NT2/D1 (cell line): ENCODE measurements at regions not wholly inside any gene's neighbourhood (a gene's known extent, or its start where the extent isn't known, plus 50 kb on each side); places are given as distances from the start of the nearest gene placed in this dataset.

Source experiments
- DNase-seq: peaks from one replicate; pipeline ENCODE4 v3.0.0-alpha.2; 2011; ENCODE audit warnings: low read depth, low spot score
- H3K27me3 ChIP-seq: 2 replicates; pipeline ENCODE4 v1.6.0; 2011; ENCODE audit warnings: mild to moderate bottlenecking; ENCODE audit not compliant: insufficient read length, insufficient read depth
- H3K36me3 ChIP-seq: 2 replicates; pipeline ENCODE4 v1.6.1; 2011; ENCODE audit warnings: mild to moderate bottlenecking, low read length, mixed read lengths; ENCODE audit not compliant: insufficient read depth, insufficient read length
- H3K4me1 ChIP-seq: 2 replicates; pipeline ENCODE4 v1.5.1; 2011; ENCODE audit not compliant: insufficient read depth, insufficient read length
- H3K4me3 ChIP-seq: 2 replicates; pipeline ENCODE4 v1.5.1; 2011; ENCODE audit warnings: low read depth; ENCODE audit not compliant: insufficient read length
- H3K9ac ChIP-seq: 2 replicates; pipeline ENCODE4 v1.6.0; 2011; ENCODE audit warnings: low read depth; ENCODE audit not compliant: insufficient read length
- H3K9me3 ChIP-seq: 2 replicates; pipeline ENCODE4 v1.5.1; 2011; ENCODE audit warnings: mild to moderate bottlenecking, low read length; ENCODE audit not compliant: insufficient read depth
- SUZ12 ChIP-seq: IDR thresholded peaks from 2 replicates; pipeline ENCODE4 v1.6.1; 2011; ENCODE audit not compliant: insufficient read length, insufficient read depth; ENCODE audit errors: extremely low read depth
- YY1 ChIP-seq: IDR thresholded peaks from 2 replicates; pipeline ENCODE4 v1.6.1; 2011; ENCODE audit not compliant: insufficient read length, insufficient read depth
- ZNF274 ChIP-seq: IDR thresholded peaks from 2 replicates; pipeline ENCODE4 v1.6.1; 2011; ENCODE audit warnings: mild to moderate bottlenecking, low read depth, low read length

GRCh38 chr6:166764473-166765233 lies 137.6 kb upstream of the RPS6KA2 start:
- no peaks in the 10 kb centered on the region for H3K9me3 ChIP-seq
- no peaks in the 10 kb centered on the region for H3K36me3 ChIP-seq
- DNase-seq: no peak
- H3K4me3 ChIP-seq: no peak overlapping the region
- peaks cover 3% of the 10 kb centered on the region for H3K4me1 ChIP-seq
- TF ChIP-seq YY1: no peak
- no peak for TF ChIP-seq SUZ12
- TF ChIP-seq ZNF274: no peak
- H3K27me3 ChIP-seq: no peaks in the 10 kb centered on the region
- H3K9ac ChIP-seq: no peak overlapping the region

- TF ChIP-seq YY1 (no peak), ZNF274 (no peak), SUZ12 (no peak)
- Histone ChIP-seq H3K27me3 (no peaks in the 10 kb centered on the region), H3K9me3 (no peaks in the 10 kb centered on the region), H3K36me3 (no peaks in the 10 kb centered on the region), H3K4me3 (no peak overlapping the region), H3K4me1 (peaks cover 3% of the 10 kb centered on the region), H3K9ac (no peak overlapping the region)
- DNase-seq: no peak
Observed at GRCh38 chr6:166763606-166764472, 136.8 kb upstream of the RPS6KA2 start.

GRCh38 chr6:166761801-166762200 lies 134.8 kb upstream of the RPS6KA2 start:
- no peak for DNase-seq
- Histone ChIP-seq H3K4me1 (peaks cover 3% of the 10 kb centered on the region), H3K4me3 (no peak overlapping the region), H3K27me3 (no peaks in the 10 kb centered on the region), H3K9me3 (no peaks in the 10 kb centered on the region), H3K9ac (no peak overlapping the region), H3K36me3 (no peaks in the 10 kb centered on the region)
- TF ChIP-seq SUZ12 (no peak), YY1 (no peak), ZNF274 (no peak)

DNA sequence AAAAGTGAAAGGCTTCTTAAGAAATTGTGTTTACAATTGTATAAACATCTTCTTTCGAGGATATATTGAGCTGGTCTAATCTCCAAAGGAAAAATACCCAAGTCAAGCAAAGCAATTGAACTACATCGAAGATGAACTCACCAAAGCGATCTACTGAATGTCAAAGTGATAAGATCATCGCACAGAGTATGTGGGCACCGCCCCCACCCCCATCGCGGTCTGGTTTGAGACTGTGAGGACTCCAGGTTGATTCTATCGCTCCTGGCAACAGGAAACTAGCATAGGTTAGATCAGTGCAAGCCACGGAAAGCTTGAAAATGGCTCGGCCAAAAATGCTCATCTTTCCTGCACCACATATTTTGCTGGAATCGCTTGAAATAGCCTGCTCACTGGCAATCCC lies 133.2 kb upstream of the RPS6KA2 start:
- Histone ChIP-seq H3K9ac (no peak overlapping the region), H3K4me1 (peaks cover 3% of the 10 kb centered on the region), H3K36me3 (no peaks in the 10 kb centered on the region), H3K9me3 (no peaks in the 10 kb centered on the region), H3K27me3 (no peaks in the 10 kb centered on the region), H3K4me3 (no peak overlapping the region)
- no peak for TF ChIP-seq YY1
- TF ChIP-seq SUZ12: no peak
- TF ChIP-seq ZNF274: no peak
- DNase-seq: no peak

- H3K4me3 ChIP-seq: peak overlapping the region; percentile 11
Observed at GRCh38 chr6:166758136-166758704, 131.2 kb upstream of the RPS6KA2 start.

DNA sequence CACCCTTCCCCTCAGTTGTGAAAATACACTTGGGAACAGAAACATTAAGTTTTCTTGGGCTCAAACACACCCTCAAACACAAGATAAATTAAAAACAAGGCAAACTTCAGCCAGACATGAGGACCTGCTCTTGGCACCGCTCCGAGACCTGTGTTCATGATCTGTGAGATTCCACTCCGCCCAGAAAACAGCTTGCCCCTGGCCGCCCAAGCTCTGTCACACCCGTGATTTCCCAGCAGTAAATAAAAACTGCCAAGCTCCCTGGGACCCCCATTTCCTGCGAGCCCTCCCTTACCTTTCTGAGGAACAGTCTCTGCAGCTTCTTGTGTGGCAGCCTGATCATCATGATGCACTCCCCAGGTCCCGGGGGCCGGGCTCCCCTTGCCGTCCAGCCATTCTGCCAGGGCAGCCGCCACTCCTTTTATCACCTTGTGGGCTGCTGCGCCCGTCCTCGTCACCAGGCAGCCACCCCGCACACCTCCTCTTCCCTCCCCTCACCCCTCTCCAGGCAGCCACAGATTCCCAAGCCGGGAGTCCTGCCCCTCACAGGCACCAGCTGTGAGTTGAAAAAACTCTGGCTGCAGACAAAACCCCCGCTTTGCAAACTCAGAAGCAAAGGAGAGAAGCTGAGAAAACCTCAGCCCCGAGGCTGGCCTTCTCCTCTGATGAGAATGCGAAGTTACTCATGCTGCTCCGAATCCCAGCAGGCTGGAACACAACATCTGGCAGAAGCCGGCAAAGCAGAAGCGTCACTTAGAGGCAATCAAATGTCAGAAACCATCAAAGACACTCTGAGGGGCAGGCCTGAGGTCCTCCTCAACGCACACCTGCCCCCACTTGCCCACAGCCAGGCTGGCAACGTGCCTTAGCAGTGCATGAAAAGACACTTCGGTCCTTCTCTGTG lies 130.4 kb upstream of the RPS6KA2 start:
- Histone ChIP-seq H3K4me1 (peaks cover 5% of the 10 kb centered on the region), H3K9me3 (no peaks in the 10 kb centered on the region), H3K36me3 (no peaks in the 10 kb centered on the region), H3K27me3 (no peaks in the 10 kb centered on the region), H3K9ac (peak overlapping the region; percentile 47), H3K4me3 (peak overlapping the region; percentile 11)
- DNase-seq: no peak
- TF ChIP-seq YY1 (no peak), SUZ12 (no peak), ZNF274 (no peak)

More at GRCh38 chr6:166758136-166758704, 131.2 kb upstream of the RPS6KA2 start:
- Histone ChIP-seq H3K27me3 (no peaks in the 10 kb centered on the region), H3K9ac (peak overlapping the region; percentile 42), H3K9me3 (no peaks in the 10 kb centered on the region), H3K4me1 (peaks cover 5% of the 10 kb centered on the region), H3K36me3 (no peaks in the 10 kb centered on the region)
- no peak for TF ChIP-seq SUZ12
- no peak for TF ChIP-seq YY1
- TF ChIP-seq ZNF274: no peak
- DNase-seq: no peak
